GM12878 (cell line): ENCODE measurements at regions not wholly inside any gene's neighbourhood (a gene's known extent, or its start where the extent isn't known, plus 50 kb on each side); places are given as distances from the start of the nearest gene placed in this dataset.

Experiments
- ATAC-seq: fragments of 200-7000 bp; cut with Tn5 transposase; 3 replicates; pipeline ENCODE4 v1.9.1; 2020; ENCODE audit warnings: mild to moderate bottlenecking, moderate library complexity
- BruUV-seq: library from RNA; stranded (reverse); fragments of 400-500 nt; replicated peaks from 2 replicates; lab custom pipeline; 2021; lab: Mats Ljungman, UMichigan
- CTCF ChIA-PET: fragments of 300-600 bp; sonication (Branson Sonifier 250); formaldehyde crosslinking; extraction: SDS; loops from one replicate; lab custom pipeline; 2021; ENCODE audit warnings: inconsistent platforms; lab: Yijun Ruan, JAX
- POLR2A ChIA-PET: fragments of 350-600 bp; formaldehyde crosslinking; extraction: SDS; loops from one replicate; lab custom pipeline; 2021; ENCODE audit warnings: inconsistent platforms; lab: Charles Lee
- RAD21 ChIA-PET: fragments of 300-600 bp; sonication (Branson Sonifier 250); formaldehyde crosslinking; loops from one replicate; lab custom pipeline; 2023; ENCODE audit warnings: antibody characterized with exemption; ENCODE audit not compliant: unreplicated experiment; lab: Charles Lee
- SMC1A ChIA-PET: fragments of 300-600 bp; sonication (Branson Sonifier 250); formaldehyde crosslinking; loops from one replicate; lab custom pipeline; 2023; ENCODE audit not compliant: unreplicated experiment, uncharacterized antibody; lab: Charles Lee
- DNase-seq: peaks from one replicate; pipeline ENCODE4 v3.0.0-alpha.2; 2011; ENCODE audit warnings: low read depth, low spot score
- FAIRE-seq: peaks from 3 replicates; lab custom pipeline; 2011; peaks lifted over from hg19 to GRCh38; lab: Jason Lieb, UNC
- H2AFZ ChIP-seq: 2 replicates; pipeline ENCODE4 v1.6.0; 2011; ENCODE audit warnings: low read depth, low read length, control low read depth; ENCODE audit not compliant: control insufficient read depth
- H3K27ac ChIP-seq: 2 replicates; pipeline ENCODE4 v1.5.1; 2011; ENCODE audit warnings: control low read depth; ENCODE audit not compliant: control insufficient read depth, insufficient read depth
- H3K27me3 ChIP-seq, 2 experiments: replicated peaks in 1 of 2; 2 replicates each; pipeline versions ENCODE4 v1.6.0 to v1.6.1; 2011; ENCODE audit warnings: low read length in 1 of 2; ENCODE audit not compliant: control insufficient read depth in 2 of 2, insufficient read depth in 2 of 2
- H3K36me3 ChIP-seq, 2 experiments: 2 replicates each; pipeline ENCODE4 v1.5.1; 2011; ENCODE audit warnings: low read length in 1 of 2; ENCODE audit not compliant: control insufficient read depth in 2 of 2, insufficient read depth in 2 of 2
- H3K4me1 ChIP-seq: 2 replicates; pipeline ENCODE4 v1.6.1; 2011; ENCODE audit warnings: mild to moderate bottlenecking, low read length, moderate library complexity, mixed read lengths; ENCODE audit not compliant: control insufficient read depth, insufficient read depth
- H3K4me2 ChIP-seq: 2 replicates; pipeline ENCODE4 v1.6.0; 2011; ENCODE audit warnings: control low read depth; ENCODE audit not compliant: control insufficient read depth, insufficient read depth
- H3K4me3 ChIP-seq: fragments of 200-600 bp; sonication (generic); 2 replicates; pipeline ENCODE4 v1.5.1; 2016
- H3K79me2 ChIP-seq: 2 replicates; pipeline ENCODE4 v1.6.0; 2011; ENCODE audit warnings: low read length; ENCODE audit not compliant: control insufficient read depth, insufficient read depth
- H3K9ac ChIP-seq: 2 replicates; pipeline ENCODE4 v1.8.0; 2011; ENCODE audit warnings: low read length, control low read depth, mixed read lengths; ENCODE audit not compliant: control insufficient read depth, insufficient read depth
- H3K9me3 ChIP-seq: replicated peaks from 3 replicates; pipeline ENCODE4 v1.5.1; 2011; ENCODE audit warnings: mild to moderate bottlenecking, low read length; ENCODE audit not compliant: control insufficient read depth, insufficient read depth
- H4K20me1 ChIP-seq: 2 replicates; pipeline ENCODE4 v1.6.0; 2011; ENCODE audit not compliant: control insufficient read depth, insufficient read depth
- ASH2L ChIP-seq: fragments of 300-600, 200-600 bp; sonication (generic); IDR thresholded peaks from 2 replicates; pipeline ENCODE4 v1.6.1; 2017; ENCODE audit warnings: low read depth, mild to moderate bottlenecking, borderline replicate concordance
- ATF7 ChIP-seq: fragments of 450-650 bp; IDR thresholded peaks from 2 replicates; pipeline ENCODE4 v1.6.1; 2016; ENCODE audit warnings: low read depth, mild to moderate bottlenecking
- DPF2 ChIP-seq: fragments of 450-650 bp; IDR thresholded peaks from 2 replicates; pipeline ENCODE4 v1.6.1; 2017; ENCODE audit warnings: mild to moderate bottlenecking
- E2F4 ChIP-seq: IDR thresholded peaks from 2 replicates; pipeline ENCODE4 v1.6.1; 2012; ENCODE audit warnings: low read depth, low read length, improper control_type of control experiment
- E4F1 ChIP-seq: fragments of 450-650 bp; IDR thresholded peaks from 2 replicates; pipeline ENCODE4 v1.6.1; 2018; ENCODE audit warnings: borderline replicate concordance, mild to moderate bottlenecking; ENCODE audit not compliant: partially characterized antibody
- FOXM1 ChIP-seq: IDR thresholded peaks from 2 replicates; pipeline ENCODE4 v1.6.1; 2012; ENCODE audit warnings: low read depth, mild to moderate bottlenecking, inconsistent platforms, low read length, moderate library complexity
- JUNB ChIP-seq: IDR thresholded peaks from 2 replicates; pipeline ENCODE4 v1.6.1; 2016; ENCODE audit warnings: antibody characterized with exemption, mild to moderate bottlenecking
- NFIC ChIP-seq: IDR thresholded peaks from 2 replicates; pipeline ENCODE4 v1.6.1; 2012; ENCODE audit warnings: low read depth, mild to moderate bottlenecking, inconsistent platforms, low read length, moderate library complexity
- NFYB ChIP-seq: IDR thresholded peaks from 2 replicates; pipeline ENCODE4 v1.6.1; 2011; ENCODE audit warnings: low read depth, mild to moderate bottlenecking, low read length, improper control_type of control experiment, moderate library complexity; ENCODE audit not compliant: insufficient read depth
- NRF1 ChIP-seq: conservative IDR thresholded peaks from 2 replicates; pipeline ENCODE4 v1.6.1; 2011; ENCODE audit warnings: mild to moderate bottlenecking, low read depth, low read length, improper control_type of control experiment
- PBX3 ChIP-seq: IDR thresholded peaks from 2 replicates; pipeline ENCODE4 v1.6.1; 2011; ENCODE audit warnings: mild to moderate bottlenecking, low read depth, low read length, moderate library complexity; ENCODE audit not compliant: insufficient replicate concordance
- RB1 ChIP-seq: fragments of 450-650 bp; formaldehyde crosslinking; IDR thresholded peaks from 2 replicates; pipeline ENCODE4 v1.6.1; 2017; ENCODE audit warnings: mild to moderate bottlenecking, borderline replicate concordance
- RFX5 ChIP-seq: IDR thresholded peaks from 2 replicates; pipeline ENCODE4 v1.6.1; 2011; ENCODE audit warnings: low read depth, low read length, improper control_type of control experiment
- STAT3 ChIP-seq: IDR thresholded peaks from 2 replicates; pipeline ENCODE4 v1.6.1; 2011; ENCODE audit warnings: low read depth, low read length, improper control_type of control experiment
- YBX1 ChIP-seq: fragments of 450-650 bp; IDR thresholded peaks from 2 replicates; pipeline ENCODE4 v1.6.1; 2016; ENCODE audit warnings: antibody characterized with exemption
- ZNF207 ChIP-seq: fragments of 450-650 bp; IDR thresholded peaks from 2 replicates; pipeline ENCODE4 v1.6.1; 2014; ENCODE audit warnings: antibody characterized with exemption, mild to moderate bottlenecking, borderline replicate concordance
- ZSCAN29 ChIP-seq: fragments of 450-650 bp; IDR thresholded peaks from 2 replicates; pipeline ENCODE4 v1.6.1; 2017; ENCODE audit warnings: mild to moderate bottlenecking, moderate library complexity
- WGBS: methylation state at CpG from one replicate; pipeline ENCODE4 v1.1.6; 2016; ENCODE audit warnings: low lambda C conversion rate; ENCODE audit not compliant: insufficient replicate concordance, insufficient coverage; ENCODE audit errors: missing lambda C conversion rate; 5-methylcytosine and 5-hydroxymethylcytosine counted together
- in situ Hi-C: fragments of 300-500 bp; cut with MboI; formaldehyde crosslinking; loops from 9 replicates; pipeline ENCODE4 v1.14.3; 2018; ENCODE audit warnings: mixed read lengths
- intact Hi-C: fragments of 100-400 bp; cut with micrococcal nuclease; formaldehyde crosslinking; loops from one replicate; pipeline ENCODE4 v1.14.2; 2022; ENCODE audit not compliant: unreplicated experiment

DNA sequence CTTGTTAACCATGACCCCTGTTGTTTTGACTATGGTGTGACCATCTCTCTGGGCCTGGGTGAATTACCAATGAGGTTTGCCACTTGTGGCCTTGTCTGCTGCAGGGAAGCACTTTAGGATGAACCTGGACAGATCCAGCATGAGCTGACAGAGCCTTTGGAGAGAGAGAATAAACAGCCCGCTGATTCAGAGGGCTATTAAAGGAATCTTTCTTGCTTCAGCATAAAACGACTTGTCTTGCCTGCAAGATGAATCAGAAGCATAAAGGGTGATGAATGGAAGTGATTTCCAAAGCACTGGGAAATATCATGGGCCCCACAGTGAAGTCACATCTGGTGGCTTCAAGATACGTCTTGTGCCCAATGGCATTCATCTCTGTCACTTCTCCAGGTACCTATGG lies 69.0 kb upstream of the WSCD2 start (continued):
- TF ChIP-seq JUNB, result no peak
- no peak for TF ChIP-seq ASH2L
- no peak for TF ChIP-seq DPF2

- ChIA-PET POLR2A (no interaction called here), RAD21 (interaction anchor here (0.7 kb wide), 1 partner anchor 385 kb away, joined by 3 read pairs; no protein-coding TSS in a partner anchor), SMC1A (no interaction called here), CTCF (interaction anchor here (0.7 kb wide), 1 partner anchor 261 kb away, joined by 3 read pairs; no protein-coding TSS in a partner anchor)
- WGBS, result 0% methylated on average over 1 of the region's 1 CpG
- no peak for DNase-seq
- no peak overlapping the region for H3K27ac ChIP-seq
- H4K20me1 ChIP-seq, result no peaks in the 10 kb centered on the region
- in situ Hi-C loops (no loop called here), intact Hi-C loops (no loop called here)
- H3K4me3 ChIP-seq, result no peak overlapping the region
- H3K4me1 ChIP-seq, result no peaks in the 10 kb centered on the region; the same call in 1 of the 2 replicates
- ATAC-seq, result peak; percentile 90
- no peaks in the 10 kb centered on the region for H3K36me3 ChIP-seq
- no peak overlapping the region for H3K4me2 ChIP-seq
- H3K27me3 ChIP-seq, result peaks cover 0 to 2% of the 10 kb centered on the region in 2 experiments; a peak in 3 of 4 replicates
- no TSS peak for BruUV-seq
- H3K9ac ChIP-seq, result no peak overlapping the region
- TF ChIP-seq YBX1, result no peak
- TF ChIP-seq ASH2L, result no peak
- TF ChIP-seq RFX5, result no peak
- no peak for TF ChIP-seq PBX3
- no peak for TF ChIP-seq STAT3
- no peak for TF ChIP-seq ZNF207
- no peak for TF ChIP-seq ZSCAN29
- TF ChIP-seq E2F4, result no peak
- TF ChIP-seq NFIC, result no peak
- no peak for TF ChIP-seq E4F1
- no peak for TF ChIP-seq NFYB
- TF ChIP-seq RB1, result no peak
- no peak for TF ChIP-seq ATF7
- TF ChIP-seq NRF1, result no peak
- TF ChIP-seq FOXM1, result no peak
- no peak for FAIRE-seq
- no peak overlapping the region for H2AFZ ChIP-seq
- H3K79me2 ChIP-seq, result no peaks in the 10 kb centered on the region
- no peaks in the 10 kb centered on the region for H3K9me3 ChIP-seq
Measured at GRCh38 chr12:108060903-108061302, 68.2 kb upstream of the WSCD2 start.
